HepG2 (cell line): ENCODE measurements at regions not wholly inside any gene's neighbourhood (a gene's known extent, or its start where the extent isn't known, plus 50 kb on each side); places are given as distances from the start of the nearest gene placed in this dataset.

Experiments
- ATAC-seq: fragments of 200-7000 bp; cut with Tn5 transposase; 3 replicates; pipeline ENCODE4 v1.9.1; 2020; ENCODE audit warnings: mild to moderate bottlenecking, moderate library complexity
- BruUV-seq: library from RNA; stranded (reverse); fragments of 400-500 nt; replicated peaks from 2 replicates; lab custom pipeline; 2021; lab: Mats Ljungman, UMichigan
- CTCF ChIA-PET: fragments of 300-600 bp; formaldehyde crosslinking; extraction: SDS; loops from one replicate; lab custom pipeline; 2021; ENCODE audit warnings: low total read pairs, inconsistent platforms, low intra/inter-chr PET ratio; lab: Yijun Ruan, JAX
- POLR2A ChIA-PET: fragments of 350-600 bp; sonication (Branson Sonifier 250); formaldehyde crosslinking; loops from one replicate; lab custom pipeline; 2020; ENCODE audit warnings: antibody characterized with exemption, inconsistent platforms; lab: Yijun Ruan, JAX
- DNase-seq: peaks from one replicate; pipeline ENCODE4 v3.0.0-alpha.2; 2015; ENCODE audit warnings: low spot score
- FAIRE-seq: peaks from 3 replicates; lab custom pipeline; 2011; peaks lifted over from hg19 to GRCh38; lab: Jason Lieb, UNC
- H2AFZ ChIP-seq: one replicate; pipeline ENCODE4 v1.6.1; 2011; ENCODE audit warnings: low read length, inconsistent platforms
- H3K27ac ChIP-seq: fragments of 300-600 bp; 3 replicates; pipeline ENCODE4 v1.8.0; 2011; ENCODE audit warnings: mixed run types, mild to moderate bottlenecking, mixed read lengths, low read length, inconsistent platforms; ENCODE audit not compliant: insufficient read depth; ENCODE audit errors: extremely low read length
- H3K27me3 ChIP-seq, 2 experiments: fragments of 200-600 bp in 1 of 2; 2 replicates in 1 of 2; 3 replicates in 1 of 2; pipeline versions ENCODE4 v1.6.0 to v1.8.0; 2011; ENCODE audit warnings: low read length in 2 of 2, mild to moderate bottlenecking in 2 of 2, moderate library complexity in 2 of 2, inconsistent platforms in 1 of 2; ENCODE audit not compliant: insufficient read depth in 2 of 2, control insufficient read depth in 1 of 2
- H3K36me3 ChIP-seq, 2 experiments: fragments of 200-600 bp in 1 of 2; replicated peaks in 1 of 2; 2 replicates in 1 of 2; 3 replicates in 1 of 2; pipeline versions ENCODE4 v1.5.1 to v1.8.0; 2011; ENCODE audit warnings: low read length in 2 of 2, inconsistent platforms in 1 of 2; ENCODE audit not compliant: insufficient read depth in 2 of 2, control insufficient read depth in 1 of 2
- H3K4me1 ChIP-seq: 2 replicates; pipeline ENCODE4 v1.5.1; 2012; ENCODE audit warnings: low read length, inconsistent platforms; ENCODE audit not compliant: insufficient read depth
- H3K4me2 ChIP-seq: 2 replicates; pipeline ENCODE4 v1.6.0; 2011; ENCODE audit warnings: low read depth, low read length, inconsistent platforms
- H3K4me3 ChIP-seq, 3 experiments: fragments of 200-600 bp in 1 of 3; sonication (generic), shearing (Covaris generic) in 1 of 3; replicated peaks in 1 of 3; 2 replicates each; pipeline ENCODE4 v1.5.1; 2011 to 2016; ENCODE audit warnings: low read length in 3 of 3, inconsistent platforms in 2 of 3, low read depth in 2 of 3, mild to moderate bottlenecking in 2 of 3, control low read depth in 1 of 3, mixed read lengths in 1 of 3; ENCODE audit not compliant: insufficient read depth in 1 of 3
- H3K79me2 ChIP-seq: one replicate; pipeline ENCODE4 v1.6.1; 2011; ENCODE audit warnings: low read length, inconsistent platforms; ENCODE audit not compliant: insufficient read depth
- H3K9ac ChIP-seq: 2 replicates; pipeline ENCODE4 v1.6.0; 2011; ENCODE audit warnings: mild to moderate bottlenecking, low read depth, low read length, inconsistent platforms; ENCODE audit not compliant: insufficient read depth
- H3K9me3 ChIP-seq: 2 replicates; pipeline ENCODE4 v1.5.1; 2012; ENCODE audit warnings: mild to moderate bottlenecking, low read length
- H4K20me1 ChIP-seq: 2 replicates; pipeline ENCODE4 v1.6.0; 2011; ENCODE audit warnings: inconsistent platforms, mild to moderate bottlenecking, low read length, moderate library complexity; ENCODE audit not compliant: insufficient read depth
- CSRNP2 ChIP-seq: sonication (generic); formaldehyde crosslinking; conservative IDR thresholded peaks from 2 replicates; pipeline ENCODE4 v1.8.0; 2022; ENCODE audit warnings: low read depth, missing genetic modification reagents
- EED ChIP-seq: sonication (generic); formaldehyde crosslinking; IDR thresholded peaks from 2 replicates; pipeline ENCODE4 v1.5.0; 2020; ENCODE audit warnings: mild to moderate bottlenecking, missing genetic modification reagents
- FOSL2 ChIP-seq: sonication (generic); formaldehyde crosslinking; IDR thresholded peaks from 2 replicates; pipeline ENCODE4 v1.4.0; 2020; ENCODE audit warnings: missing genetic modification reagents
- PREB ChIP-seq: sonication (generic); formaldehyde crosslinking; IDR thresholded peaks from 2 replicates; pipeline ENCODE4 v1.4.0; 2020; ENCODE audit warnings: missing genetic modification reagents
- SOX5 ChIP-seq: IDR thresholded peaks from 2 replicates; pipeline ENCODE4 v1.6.1; 2016; ENCODE audit warnings: borderline replicate concordance
- SSRP1 ChIP-seq: IDR thresholded peaks from 2 replicates; pipeline ENCODE4 v1.6.1; 2016; ENCODE audit warnings: control low read depth
- TEAD2 ChIP-seq: sonication (generic); formaldehyde crosslinking; IDR thresholded peaks from 2 replicates; pipeline ENCODE4 v1.9.0; 2021; ENCODE audit warnings: missing genetic modification reagents
- ZKSCAN1 ChIP-seq: fragments of 150-350 bp; IDR thresholded peaks from 2 replicates; pipeline ENCODE4 v1.6.1; 2014; ENCODE audit warnings: low read length
- ZNF18 ChIP-seq: sonication (generic); formaldehyde crosslinking; IDR thresholded peaks from 2 replicates; pipeline ENCODE4 v1.8.0; 2022; ENCODE audit warnings: mild to moderate bottlenecking, missing genetic modification reagents; ENCODE audit not compliant: insufficient replicate concordance
- ZNF333 ChIP-seq: sonication (generic); formaldehyde crosslinking; IDR thresholded peaks from 2 replicates; pipeline ENCODE4 v1.4.0; 2020; ENCODE audit warnings: mild to moderate bottlenecking, missing genetic modification reagents, borderline replicate concordance
- ZNF557 ChIP-seq: sonication (generic); formaldehyde crosslinking; IDR thresholded peaks from 2 replicates; pipeline ENCODE4 v1.4.0; 2020; ENCODE audit warnings: missing genetic modification reagents
- ZNF614 ChIP-seq: IDR thresholded peaks from 2 replicates; pipeline ENCODE4 v1.6.1; 2018; ENCODE audit warnings: missing biosample characterization, missing genetic modification reagents, inconsistent platforms, borderline replicate concordance
- ZNF772 ChIP-seq: sonication (generic); formaldehyde crosslinking; IDR thresholded peaks from 2 replicates; pipeline ENCODE4 v1.5.0; 2020; ENCODE audit warnings: mild to moderate bottlenecking, missing genetic modification reagents
- ZNF816 ChIP-seq: sonication (generic); formaldehyde crosslinking; IDR thresholded peaks from 2 replicates; pipeline ENCODE4 v1.8.0; 2022; ENCODE audit warnings: missing genetic modification reagents, mild to moderate bottlenecking, borderline replicate concordance
- WGBS: methylation state at CpG from one replicate; pipeline ENCODE4 v1.1.6; 2017; ENCODE audit warnings: low lambda C conversion rate; 5-methylcytosine and 5-hydroxymethylcytosine counted together
- in situ Hi-C: cut with HindIII; loops from 2 replicates; pipeline ENCODE4 v1.10.0; 2017; ENCODE audit warnings: low pct_unique_long_range_greater_than_20kb; ENCODE audit not compliant: extremely low pct_ligation_motif_present
- intact Hi-C: fragments of 100-400 bp; cut with micrococcal nuclease; formaldehyde crosslinking; loops from one replicate; pipeline ENCODE4 v1.10.0; 2022; ENCODE audit not compliant: unreplicated experiment
- TF ChIP-seq, protein P1 (sequence below): sonication (generic); formaldehyde crosslinking; IDR thresholded peaks from 2 replicates; pipeline ENCODE4 v1.9.0; 2021; ENCODE audit warnings: mild to moderate bottlenecking, missing genetic modification reagents

GRCh38 chr18:75346671-75347070 lies 80.8 kb downstream of the SMIM21 start:
- H3K9me3 ChIP-seq = no peaks in the 10 kb centered on the region
- no peaks in the 10 kb centered on the region for H3K4me1 ChIP-seq
- no peak overlapping the region for H3K9ac ChIP-seq
- in situ Hi-C loops (no loop called here), intact Hi-C loops (no loop called here)
- no peak overlapping the region for H3K4me2 ChIP-seq
- FAIRE-seq = no peak
- no peak for DNase-seq
- H3K27me3 ChIP-seq = peaks cover 0 to 10% of the 10 kb centered on the region in 2 experiments; a peak in 1 of 5 replicates
- no peak for ATAC-seq
- CTCF ChIA-PET = no interaction called here
- H3K4me3 ChIP-seq = no peak overlapping the region
- no peak overlapping the region for H2AFZ ChIP-seq
- WGBS = 60% methylated on average over 4 of the region's 6 CpGs
- H4K20me1 ChIP-seq = no peaks in the 10 kb centered on the region
- no peaks in the 10 kb centered on the region for H3K36me3 ChIP-seq
- no TSS peak for BruUV-seq
- H3K79me2 ChIP-seq = no peaks in the 10 kb centered on the region
- POLR2A ChIA-PET = no interaction called here
- no peak overlapping the region for H3K27ac ChIP-seq
- TF ChIP-seq ZNF816 (no peak), TEAD2 (CRISPR knock-in tag) (no peak), ZKSCAN1 (no peak), SSRP1 (no peak), EED (CRISPR knock-in tag) (no peak), ZNF18 (CRISPR knock-in tag) (no peak), PREB (no peak), ZNF772 (no peak), CSRNP2 (CRISPR knock-in tag) (no peak), ZNF333 (no peak), ZNF557 (no peak), ZNF614 (CRISPR knock-in tag) (no peak), FOSL2 (CRISPR knock-in tag) (no peak), SOX5 (CRISPR knock-in tag) (no peak)
- TF ChIP-seq, protein P1, sequence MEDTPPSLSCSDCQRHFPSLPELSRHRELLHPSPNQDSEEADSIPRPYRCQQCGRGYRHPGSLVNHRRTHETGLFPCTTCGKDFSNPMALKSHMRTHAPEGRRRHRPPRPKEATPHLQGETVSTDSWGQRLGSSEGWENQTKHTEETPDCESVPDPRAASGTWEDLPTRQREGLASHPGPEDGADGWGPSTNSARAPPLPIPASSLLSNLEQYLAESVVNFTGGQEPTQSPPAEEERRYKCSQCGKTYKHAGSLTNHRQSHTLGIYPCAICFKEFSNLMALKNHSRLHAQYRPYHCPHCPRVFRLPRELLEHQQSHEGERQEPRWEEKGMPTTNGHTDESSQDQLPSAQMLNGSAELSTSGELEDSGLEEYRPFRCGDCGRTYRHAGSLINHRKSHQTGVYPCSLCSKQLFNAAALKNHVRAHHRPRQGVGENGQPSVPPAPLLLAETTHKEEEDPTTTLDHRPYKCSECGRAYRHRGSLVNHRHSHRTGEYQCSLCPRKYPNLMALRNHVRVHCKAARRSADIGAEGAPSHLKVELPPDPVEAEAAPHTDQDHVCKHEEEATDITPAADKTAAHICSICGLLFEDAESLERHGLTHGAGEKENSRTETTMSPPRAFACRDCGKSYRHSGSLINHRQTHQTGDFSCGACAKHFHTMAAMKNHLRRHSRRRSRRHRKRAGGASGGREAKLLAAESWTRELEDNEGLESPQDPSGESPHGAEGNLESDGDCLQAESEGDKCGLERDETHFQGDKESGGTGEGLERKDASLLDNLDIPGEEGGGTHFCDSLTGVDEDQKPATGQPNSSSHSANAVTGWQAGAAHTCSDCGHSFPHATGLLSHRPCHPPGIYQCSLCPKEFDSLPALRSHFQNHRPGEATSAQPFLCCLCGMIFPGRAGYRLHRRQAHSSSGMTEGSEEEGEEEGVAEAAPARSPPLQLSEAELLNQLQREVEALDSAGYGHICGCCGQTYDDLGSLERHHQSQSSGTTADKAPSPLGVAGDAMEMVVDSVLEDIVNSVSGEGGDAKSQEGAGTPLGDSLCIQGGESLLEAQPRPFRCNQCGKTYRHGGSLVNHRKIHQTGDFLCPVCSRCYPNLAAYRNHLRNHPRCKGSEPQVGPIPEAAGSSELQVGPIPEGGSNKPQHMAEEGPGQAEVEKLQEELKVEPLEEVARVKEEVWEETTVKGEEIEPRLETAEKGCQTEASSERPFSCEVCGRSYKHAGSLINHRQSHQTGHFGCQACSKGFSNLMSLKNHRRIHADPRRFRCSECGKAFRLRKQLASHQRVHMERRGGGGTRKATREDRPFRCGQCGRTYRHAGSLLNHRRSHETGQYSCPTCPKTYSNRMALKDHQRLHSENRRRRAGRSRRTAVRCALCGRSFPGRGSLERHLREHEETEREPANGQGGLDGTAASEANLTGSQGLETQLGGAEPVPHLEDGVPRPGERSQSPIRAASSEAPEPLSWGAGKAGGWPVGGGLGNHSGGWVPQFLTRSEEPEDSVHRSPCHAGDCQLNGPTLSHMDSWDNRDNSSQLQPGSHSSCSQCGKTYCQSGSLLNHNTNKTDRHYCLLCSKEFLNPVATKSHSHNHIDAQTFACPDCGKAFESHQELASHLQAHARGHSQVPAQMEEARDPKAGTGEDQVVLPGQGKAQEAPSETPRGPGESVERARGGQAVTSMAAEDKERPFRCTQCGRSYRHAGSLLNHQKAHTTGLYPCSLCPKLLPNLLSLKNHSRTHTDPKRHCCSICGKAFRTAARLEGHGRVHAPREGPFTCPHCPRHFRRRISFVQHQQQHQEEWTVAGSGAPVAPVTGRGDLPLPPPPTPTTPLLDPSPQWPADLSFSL (CRISPR knock-in tag) = no peak
